ENCODE measurements at regions not wholly inside any gene's neighbourhood (a gene's known extent, or its start where the extent isn't known, plus 50 kb on each side); places are given as distances from the start of the nearest gene placed in this dataset.
"Not testable (repeated sequence)": the region's sequence is repeated elsewhere in the genome, so short reads cannot be mapped to it uniquely, and the experiment has no call there.

DNA sequence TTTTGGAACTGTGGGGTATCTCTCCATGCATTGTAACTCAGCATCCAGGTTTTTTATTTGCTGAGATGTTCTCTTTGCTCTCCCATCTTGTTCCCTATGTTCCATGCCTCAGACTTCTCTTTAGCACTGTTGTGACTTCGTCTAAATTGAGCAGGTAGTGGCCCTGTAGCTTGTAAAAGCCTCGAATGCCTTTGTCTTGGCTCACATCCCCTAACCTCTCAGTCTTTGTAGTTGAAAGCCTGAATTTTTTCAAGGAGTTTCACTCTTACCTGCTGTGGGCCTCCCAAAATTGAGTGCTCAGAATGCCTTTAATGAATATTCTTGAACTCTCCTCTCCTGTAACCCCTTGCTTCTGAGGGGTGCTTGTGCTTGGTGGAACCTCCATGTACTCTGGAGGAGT is 1137.3 kb downstream of the REEP3 start:
- TF ChIP-seq, protein P1, sequence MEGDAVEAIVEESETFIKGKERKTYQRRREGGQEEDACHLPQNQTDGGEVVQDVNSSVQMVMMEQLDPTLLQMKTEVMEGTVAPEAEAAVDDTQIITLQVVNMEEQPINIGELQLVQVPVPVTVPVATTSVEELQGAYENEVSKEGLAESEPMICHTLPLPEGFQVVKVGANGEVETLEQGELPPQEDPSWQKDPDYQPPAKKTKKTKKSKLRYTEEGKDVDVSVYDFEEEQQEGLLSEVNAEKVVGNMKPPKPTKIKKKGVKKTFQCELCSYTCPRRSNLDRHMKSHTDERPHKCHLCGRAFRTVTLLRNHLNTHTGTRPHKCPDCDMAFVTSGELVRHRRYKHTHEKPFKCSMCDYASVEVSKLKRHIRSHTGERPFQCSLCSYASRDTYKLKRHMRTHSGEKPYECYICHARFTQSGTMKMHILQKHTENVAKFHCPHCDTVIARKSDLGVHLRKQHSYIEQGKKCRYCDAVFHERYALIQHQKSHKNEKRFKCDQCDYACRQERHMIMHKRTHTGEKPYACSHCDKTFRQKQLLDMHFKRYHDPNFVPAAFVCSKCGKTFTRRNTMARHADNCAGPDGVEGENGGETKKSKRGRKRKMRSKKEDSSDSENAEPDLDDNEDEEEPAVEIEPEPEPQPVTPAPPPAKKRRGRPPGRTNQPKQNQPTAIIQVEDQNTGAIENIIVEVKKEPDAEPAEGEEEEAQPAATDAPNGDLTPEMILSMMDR (IDR thresholded peaks at IDR 0.05; ENCODE audit: insufficient read depth, missing control alignments), result no peak
- no peak for DNase-seq (ENCODE audit: insufficient read length, low spot score)
- FAIRE-seq, result no peak

DNA sequence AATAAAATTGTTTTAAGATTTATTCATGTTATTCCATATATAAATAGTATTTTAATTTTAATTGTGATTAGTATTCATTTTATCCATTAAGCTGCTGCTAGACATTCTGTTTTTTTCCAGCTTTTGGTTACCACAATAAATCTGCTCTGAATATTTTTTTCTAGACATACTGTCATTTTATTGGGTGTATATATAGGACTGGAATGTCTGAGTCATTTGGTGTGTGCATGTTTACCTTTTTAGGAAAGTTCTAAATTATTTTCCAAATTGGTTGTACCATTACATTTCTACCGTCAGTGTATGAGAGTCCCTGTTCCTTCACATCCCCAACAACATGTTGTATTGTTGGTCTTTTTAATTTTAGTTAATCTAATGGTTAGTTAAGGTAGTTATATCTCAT is 1138.1 kb downstream of the REEP3 start:
- TF ChIP-seq, protein P1 (IDR thresholded peaks at IDR 0.05; ENCODE audit: insufficient read depth, missing control alignments), result no peak
- DNase-seq (ENCODE audit: insufficient read length, low spot score) (no peak), FAIRE-seq (no peak)

DNA sequence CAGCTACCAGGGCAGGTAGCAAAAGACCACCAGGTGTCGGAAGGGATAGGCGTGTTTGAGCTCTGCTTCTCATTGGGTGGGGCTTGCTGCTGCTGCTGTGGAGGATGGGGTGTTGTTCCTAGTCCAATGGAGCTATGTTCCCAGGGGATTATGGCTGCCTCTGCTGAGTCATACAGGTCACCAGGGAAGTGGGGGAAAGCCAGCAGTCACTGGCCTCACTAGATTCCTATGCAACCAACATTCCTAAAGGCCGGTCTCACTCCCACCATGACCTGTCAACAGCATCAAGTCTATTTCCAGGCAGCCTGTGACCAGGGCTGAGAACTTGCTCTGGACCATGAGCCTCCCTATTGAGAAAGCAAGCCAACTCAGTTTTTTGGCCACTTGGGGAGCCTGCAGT is 1160.8 kb downstream of the REEP3 start:
- FAIRE-seq (no peak), DNase-seq (ENCODE audit: insufficient read length, low spot score) (no peak)
- TF ChIP-seq, protein P1 (IDR thresholded peaks at IDR 0.05; ENCODE audit: insufficient read depth, missing control alignments), result no peak

DNA sequence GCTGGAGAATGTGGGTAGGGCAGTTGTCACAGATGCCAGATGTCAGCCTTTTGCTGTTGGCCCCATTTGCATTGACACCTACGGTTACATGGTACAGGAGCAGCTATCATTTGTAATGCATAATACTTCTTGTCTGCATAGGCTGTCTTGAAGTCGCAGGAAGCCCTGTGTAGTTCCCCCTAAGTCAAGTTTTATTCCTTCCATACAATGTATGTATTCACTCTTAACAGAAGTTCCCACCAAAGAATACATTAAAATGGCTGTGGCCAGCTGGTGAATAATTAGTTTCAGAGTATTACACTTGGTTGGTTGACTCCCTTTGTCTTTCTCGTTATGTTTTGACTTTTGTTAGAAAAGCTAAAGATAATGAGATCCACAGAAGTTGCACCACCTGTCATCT is 1169.0 kb downstream of the REEP3 start:
- no peak for FAIRE-seq
- DNase-seq (ENCODE audit: insufficient read length, low spot score), result no peak

DNA sequence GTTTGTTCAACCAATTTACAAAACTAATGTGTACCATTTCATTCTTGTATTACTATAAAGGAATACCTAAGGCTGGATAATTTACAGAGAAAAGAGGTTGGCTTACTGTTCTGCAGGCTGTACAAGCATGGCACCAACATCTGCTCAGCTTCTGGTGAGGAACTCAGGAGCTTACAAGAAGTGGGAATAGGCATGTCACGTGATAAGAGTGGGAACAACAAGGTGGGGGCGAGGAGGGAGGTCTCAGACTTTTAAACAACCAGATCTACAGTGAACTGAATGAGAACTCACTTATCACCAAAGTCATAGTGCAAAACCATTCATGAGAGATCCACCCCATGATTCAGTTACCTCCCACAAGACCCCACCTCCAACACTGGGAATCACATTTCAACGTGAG is 1178.0 kb downstream of the REEP3 start:
- FAIRE-seq, result no peak
- DNase-seq (ENCODE audit: insufficient read length, low spot score), result no peak
- TF ChIP-seq, protein P1 (IDR thresholded peaks at IDR 0.05; ENCODE audit: insufficient read depth, missing control alignments), result no peak

More for the DNA sequence above, 1169.0 kb downstream of the REEP3 start:
- TF ChIP-seq, protein P1 (IDR thresholded peaks at IDR 0.05; ENCODE audit: insufficient read depth, missing control alignments), result no peak

DNA sequence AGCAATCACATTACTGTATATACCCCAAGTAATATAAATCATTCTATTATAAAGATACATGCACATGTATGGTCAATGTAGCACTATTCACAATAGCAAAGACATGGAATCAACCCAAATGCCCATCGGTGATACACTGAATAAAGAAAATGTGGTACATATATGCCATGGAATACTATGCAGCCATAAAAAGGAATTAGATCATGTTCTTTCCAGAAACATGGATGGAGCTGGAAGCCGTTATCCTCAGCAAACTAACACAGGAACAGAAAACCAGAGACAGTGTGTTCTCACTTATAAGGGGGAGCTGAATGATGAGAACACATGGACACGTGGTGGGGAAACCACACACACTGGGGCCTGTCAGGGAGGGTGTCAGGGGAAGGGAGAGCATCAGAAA is 1180.9 kb downstream of the REEP3 start:
- DNase-seq (ENCODE audit: insufficient read length, low spot score); FAIRE-seq: not testable (repeated sequence)

DNA sequence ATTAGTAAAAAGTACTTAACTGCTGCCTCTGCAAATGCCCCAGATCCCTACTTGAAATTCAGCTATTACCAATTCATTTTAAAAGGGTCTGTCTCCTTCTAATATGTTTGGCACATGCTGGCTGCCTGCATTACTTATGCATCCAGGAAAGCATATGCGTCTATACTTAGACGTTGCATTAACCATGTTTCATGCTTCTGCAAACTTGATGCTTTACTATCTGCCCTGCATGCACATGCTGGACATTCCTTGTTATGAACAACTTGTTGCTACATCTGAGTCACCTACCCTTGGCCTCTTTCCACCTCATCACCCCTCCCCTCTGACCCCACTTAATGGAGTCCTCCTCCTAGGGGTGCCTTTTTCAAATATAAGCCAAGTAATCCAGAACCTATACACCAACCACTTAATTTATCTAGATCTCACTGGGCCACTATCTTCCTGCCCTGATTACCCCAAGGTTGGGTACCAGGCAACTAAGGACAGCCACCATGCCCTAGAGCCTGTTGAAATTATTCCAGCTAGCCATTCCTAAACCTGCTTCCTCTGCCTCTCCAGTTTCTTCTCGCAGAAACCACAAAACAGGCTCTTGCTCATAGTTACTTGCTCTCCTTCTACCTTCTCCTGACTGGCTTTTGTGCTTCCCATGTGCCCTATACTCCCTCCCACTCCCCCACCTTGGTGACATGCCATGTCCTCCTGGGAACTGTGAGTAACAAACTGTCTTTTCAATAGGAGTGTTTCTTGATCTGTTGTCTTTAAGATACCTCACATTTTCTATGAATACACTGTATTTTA is 1187.9 kb downstream of the REEP3 start:
- TF ChIP-seq, protein P1 (IDR thresholded peaks at IDR 0.05; ENCODE audit: insufficient read depth, missing control alignments), result no peak
- FAIRE-seq, result no peak
- DNase-seq (ENCODE audit: insufficient read length, low spot score), result no peak

Measured in D721Med (cell line).